ENCODE measurements at regions not wholly inside any gene's neighbourhood (a gene's known extent, or its start where the extent isn't known, plus 50 kb on each side); places are given as distances from the start of the nearest gene placed in this dataset.

- DNase-seq, result no peak
These were observed 54.7 kb upstream of the GATA6 start for GRCh38 chr18:22114526-22115321.

- no peak for DNase-seq
These were observed 53.8 kb upstream of the GATA6 start for GRCh38 chr18:22115573-22115972.

Measured in activated gamma-delta T cell (primary cell).